KBM-7 (cell line): ENCODE measurements at regions not wholly inside any gene's neighbourhood (a gene's known extent, or its start where the extent isn't known, plus 50 kb on each side); places are given as distances from the start of the nearest gene placed in this dataset.
A peak's percentile ranks its signal among the peaks of the same experiment; 100 is the strongest.

ENCODE experiments used
- DNase-seq: peaks from one replicate; pipeline ENCODE4 v3.0.0-alpha.2; 2015
- in situ Hi-C: fragments of 300-500 bp; cut with MboI; formaldehyde crosslinking; loops from 2 replicates; pipeline ENCODE4 v1.14.3; 2020; ENCODE audit warnings: low sequenced_read_pairs, low pct_unique_long_range_greater_than_20kb, mixed read lengths

- in situ Hi-C loops, result no loop called here
Measured at GRCh38 chr5:29994519-29994918, 1199.0 kb upstream of the CDH6 start.

GRCh38 chr5:29993286-29993685, 1200.2 kb upstream of the CDH6 start:
- no peak for DNase-seq
- in situ Hi-C loops, result no loop called here

More at GRCh38 chr5:29994519-29994918, 1199.0 kb upstream of the CDH6 start:
- DNase-seq, result no peak

GRCh38 chr5:29992248-29992647, 1201.2 kb upstream of the CDH6 start:
- in situ Hi-C loops, result no loop called here
- no peak for DNase-seq

- in situ Hi-C loops, result no loop called here
- DNase-seq, result no peak
Measured at GRCh38 chr5:29990681-29991080, 1202.8 kb upstream of the CDH6 start.

- in situ Hi-C loops, result no loop called here
- DNase-seq, result no peak
Measured at GRCh38 chr5:29984156-29984540, 1209.3 kb upstream of the CDH6 start.

- no peak for DNase-seq
- in situ Hi-C loops, result no loop called here
Measured at GRCh38 chr5:29983528-29984155, 1209.8 kb upstream of the CDH6 start.

GRCh38 chr5:29982457-29982856, 1211.0 kb upstream of the CDH6 start:
- no peak for DNase-seq
- in situ Hi-C loops, result no loop called here

GRCh38 chr5:29972597-29972996, 1220.9 kb upstream of the CDH6 start:
- in situ Hi-C loops, result no loop called here
- no peak for DNase-seq

- in situ Hi-C loops, result no loop called here
- DNase-seq, result no peak
Measured at GRCh38 chr5:29963956-29964355, 1229.5 kb upstream of the CDH6 start.

- DNase-seq, result no peak
- in situ Hi-C loops, result no loop called here
Measured at GRCh38 chr5:29960323-29960722, 1233.2 kb upstream of the CDH6 start.

- DNase-seq, result no peak
- in situ Hi-C loops, result no loop called here
Measured at GRCh38 chr5:29950416-29951145, 1242.9 kb upstream of the CDH6 start.

GRCh38 chr5:29949301-29949872, 1244.1 kb upstream of the CDH6 start:
- DNase-seq, result no peak
- in situ Hi-C loops, result no loop called here

- in situ Hi-C loops, result no loop called here
- DNase-seq, result no peak
Measured at GRCh38 chr5:29944327-29944726, 1249.2 kb upstream of the CDH6 start.

- in situ Hi-C loops, result no loop called here
- DNase-seq, result peak; percentile 21
Measured at GRCh38 chr5:29942089-29942488, 1251.4 kb upstream of the CDH6 start.

GRCh38 chr5:29939988-29940387, 1253.5 kb upstream of the CDH6 start:
- in situ Hi-C loops, result no loop called here
- DNase-seq, result no peak

GRCh38 chr5:29935371-29935770, 1258.1 kb upstream of the CDH6 start:
- in situ Hi-C loops, result no loop called here
- DNase-seq, result no peak

GRCh38 chr5:29930316-29930715, 1263.2 kb upstream of the CDH6 start:
- in situ Hi-C loops, result no loop called here

GRCh38 chr5:29924107-29924506, 1269.4 kb upstream of the CDH6 start:
- DNase-seq, result no peak
- in situ Hi-C loops, result no loop called here

More at GRCh38 chr5:29930316-29930715, 1263.2 kb upstream of the CDH6 start:
- DNase-seq, result no peak

GRCh38 chr5:29905626-29906353, 1287.7 kb upstream of the CDH6 start:
- no peak for DNase-seq
- in situ Hi-C loops, result no loop called here

GRCh38 chr5:29902859-29903258, 1290.6 kb upstream of the CDH6 start:
- in situ Hi-C loops, result no loop called here
- DNase-seq, result no peak
